Upper lobe of left lung (tissue), 4 donors: ENCODE measurements at regions not wholly inside any gene's neighbourhood (a gene's known extent, or its start where the extent isn't known, plus 50 kb on each side); places are given as distances from the start of the nearest gene placed in this dataset.

Experiments
- POLR2A ChIP-seq, 4 donors: fragments of 450-650 bp; IDR thresholded peaks; one replicate each; pipeline ENCODE4 v1.5.1; 2016 to 2017; ENCODE audit warnings: antibody characterized with exemption in 4 of 4, mild to moderate bottlenecking in 2 of 4
- POLR2AphosphoS5 ChIP-seq, 2 donors: sonication (generic); formaldehyde crosslinking; IDR thresholded peaks; one replicate each; pipeline ENCODE4 v1.5.1; 2017; ENCODE audit warnings: antibody characterized with exemption in 2 of 2
- TF ChIP-seq, protein P1 (sequence below), 6 experiments: fragments of 450-650 bp in 4 of 6; fragments of 200-600 bp in 2 of 6; sonication (generic) in 2 of 6; IDR thresholded peaks; one replicate each; pipeline ENCODE4 v1.5.1; 2016 to 2019; ENCODE audit warnings: antibody characterized with exemption in 6 of 6

GRCh38 chr7:12749069-12749468, 61.6 kb downstream of the ARL4A start:
- TF ChIP-seq POLR2AphosphoS5 (IDR thresholded peaks at IDR 0.05) (no peak), POLR2A (IDR thresholded peaks at IDR 0.05) (no peak)
- TF ChIP-seq, protein P1, sequence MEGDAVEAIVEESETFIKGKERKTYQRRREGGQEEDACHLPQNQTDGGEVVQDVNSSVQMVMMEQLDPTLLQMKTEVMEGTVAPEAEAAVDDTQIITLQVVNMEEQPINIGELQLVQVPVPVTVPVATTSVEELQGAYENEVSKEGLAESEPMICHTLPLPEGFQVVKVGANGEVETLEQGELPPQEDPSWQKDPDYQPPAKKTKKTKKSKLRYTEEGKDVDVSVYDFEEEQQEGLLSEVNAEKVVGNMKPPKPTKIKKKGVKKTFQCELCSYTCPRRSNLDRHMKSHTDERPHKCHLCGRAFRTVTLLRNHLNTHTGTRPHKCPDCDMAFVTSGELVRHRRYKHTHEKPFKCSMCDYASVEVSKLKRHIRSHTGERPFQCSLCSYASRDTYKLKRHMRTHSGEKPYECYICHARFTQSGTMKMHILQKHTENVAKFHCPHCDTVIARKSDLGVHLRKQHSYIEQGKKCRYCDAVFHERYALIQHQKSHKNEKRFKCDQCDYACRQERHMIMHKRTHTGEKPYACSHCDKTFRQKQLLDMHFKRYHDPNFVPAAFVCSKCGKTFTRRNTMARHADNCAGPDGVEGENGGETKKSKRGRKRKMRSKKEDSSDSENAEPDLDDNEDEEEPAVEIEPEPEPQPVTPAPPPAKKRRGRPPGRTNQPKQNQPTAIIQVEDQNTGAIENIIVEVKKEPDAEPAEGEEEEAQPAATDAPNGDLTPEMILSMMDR (IDR thresholded peaks at IDR 0.05): no peak
